HCT116 (cell line): ENCODE measurements at regions not wholly inside any gene's neighbourhood (a gene's known extent, or its start where the extent isn't known, plus 50 kb on each side); places are given as distances from the start of the nearest gene placed in this dataset.

Source experiments
- ATAC-seq: fragments of 200-7000 bp; cut with Tn5 transposase; 2 replicates; pipeline ENCODE4 v1.9.1; 2020; ENCODE audit warnings: mild to moderate bottlenecking, moderate library complexity
- BruUV-seq: library from RNA; stranded (reverse); fragments of 400-500 nt; replicated peaks from 2 replicates; lab custom pipeline; 2021; lab: Mats Ljungman, UMichigan
- CTCF ChIA-PET: fragments of 300-600 bp; sonication (Branson Sonifier 250); formaldehyde crosslinking; loops from one replicate; lab custom pipeline; 2021; ENCODE audit warnings: antibody characterized with exemption; lab: Charles Lee
- POLR2A ChIA-PET: fragments of 300-600, 350-600 bp; sonication (Branson Sonifier 250); formaldehyde crosslinking; loops from one replicate; lab custom pipeline; 2021; ENCODE audit warnings: antibody characterized with exemption; lab: Charles Lee
- RAD21 ChIA-PET, 2 experiments: fragments of 300-600 bp; sonication (Branson Sonifier 250); formaldehyde crosslinking; loops; one replicate each; lab custom pipeline; 2023; ENCODE audit warnings: low total read pairs in 2 of 2; ENCODE audit not compliant: uncharacterized antibody in 2 of 2, unreplicated experiment in 2 of 2, low non-redundant PET in 1 of 2; lab: Charles Lee
- DNase-seq: peaks from one replicate; pipeline ENCODE4 v3.0.0-alpha.2; 2010; ENCODE audit warnings: low read depth, low spot score
- H2AFZ ChIP-seq: fragments of 200-600 bp; shearing (Covaris generic), sonication (generic); 2 replicates; pipeline ENCODE4 v1.6.1; 2017; ENCODE audit warnings: low read depth, mixed run types, mixed read lengths, antibody characterized with exemption, low read length; ENCODE audit not compliant: poor library complexity, severe bottlenecking
- H3K27ac ChIP-seq: 2 replicates; pipeline ENCODE4 v1.5.1; 2012; ENCODE audit warnings: low read depth, low read length
- H3K27me3 ChIP-seq: fragments of 200-600 bp; sonication (generic); 2 replicates; pipeline ENCODE4 v1.6.1; 2016; ENCODE audit warnings: mixed run types, low read length, mixed read lengths; ENCODE audit not compliant: insufficient read depth
- H3K36me3 ChIP-seq, 2 experiments: fragments of 200-500 bp in 1 of 2; fragments of 200-600 bp in 1 of 2; sonication (Bioruptor generic) in 1 of 2; sonication (generic) in 1 of 2; 2 replicates each; pipeline versions ENCODE4 v1.5.1 to v1.6.1; 2014 to 2016; ENCODE audit warnings: low read length in 2 of 2, inconsistent platforms in 1 of 2, mixed read lengths in 1 of 2, mixed run types in 1 of 2; ENCODE audit not compliant: insufficient read depth in 2 of 2, control insufficient read depth in 1 of 2
- H3K4me1 ChIP-seq, 2 experiments: fragments of 200-600 bp in 1 of 2; sonication (generic) in 1 of 2; 2 replicates each; pipeline versions ENCODE4 v1.5.1 to v1.6.1; 2012 to 2017; ENCODE audit warnings: low read length in 2 of 2, inconsistent platforms in 1 of 2, mild to moderate bottlenecking in 1 of 2, mixed read lengths in 1 of 2, mixed run types in 1 of 2, moderate library complexity in 1 of 2; ENCODE audit not compliant: insufficient read depth in 2 of 2, control insufficient read depth in 1 of 2
- H3K4me2 ChIP-seq: fragments of 200-600 bp; sonication (generic); 2 replicates; pipeline ENCODE4 v1.6.1; 2017; ENCODE audit warnings: mixed run types, low read length, mixed read lengths
- H3K4me3 ChIP-seq, 2 experiments: fragments of 200-600 bp in 1 of 2; sonication (generic) in 1 of 2; replicated peaks in 1 of 2; 2 replicates each; pipeline ENCODE4 v1.5.1; 2011 to 2016; ENCODE audit warnings: low read length in 2 of 2, control low read depth in 1 of 2, low read depth in 1 of 2, mild to moderate bottlenecking in 1 of 2, mixed read lengths in 1 of 2, mixed run types in 1 of 2
- H3K79me2 ChIP-seq: fragments of 200-600 bp; sonication (generic); 2 replicates; pipeline ENCODE4 v1.6.1; 2017; ENCODE audit warnings: mild to moderate bottlenecking, mixed run types, low read length, moderate library complexity, mixed read lengths; ENCODE audit not compliant: insufficient read depth
- H3K9ac ChIP-seq: fragments of 200-600 bp; sonication (generic); 2 replicates; pipeline ENCODE4 v1.6.1; 2016; ENCODE audit warnings: low read length, mixed read lengths
- H3K9me2 ChIP-seq: fragments of 200-600 bp; sonication (generic), shearing (Covaris generic); 2 replicates; pipeline ENCODE4 v1.6.1; 2017; ENCODE audit warnings: mixed run types, mild to moderate bottlenecking, moderate library complexity; ENCODE audit not compliant: insufficient read depth
- H3K9me3 ChIP-seq, 2 experiments: fragments of 200-500 bp in 1 of 2; fragments of 200-600 bp in 1 of 2; sonication (Bioruptor generic) in 1 of 2; sonication (generic) in 1 of 2; 2 replicates each; pipeline ENCODE4 v1.6.1; 2014 to 2017; ENCODE audit warnings: low read length in 2 of 2, mixed read lengths in 2 of 2, inconsistent platforms in 1 of 2, low read depth in 1 of 2, mild to moderate bottlenecking in 1 of 2, mixed run types in 1 of 2, moderate library complexity in 1 of 2; ENCODE audit not compliant: control insufficient read depth in 1 of 2, insufficient read depth in 1 of 2
- H4K20me1 ChIP-seq: fragments of 200-600 bp; sonication (generic), shearing (Covaris generic); 2 replicates; pipeline ENCODE4 v1.6.1; 2017; ENCODE audit warnings: mixed run types, mild to moderate bottlenecking, moderate library complexity; ENCODE audit not compliant: insufficient read depth
- CEBPB ChIP-seq: IDR thresholded peaks from 2 replicates; pipeline ENCODE4 v1.6.1; 2012; ENCODE audit warnings: low read depth
- EGR1 ChIP-seq: IDR thresholded peaks from 2 replicates; pipeline ENCODE4 v1.6.1; 2012; ENCODE audit warnings: low read depth
- ELF1 ChIP-seq: IDR thresholded peaks from 2 replicates; pipeline ENCODE4 v1.6.1; 2012; ENCODE audit warnings: low read depth, borderline replicate concordance
- FOSL1 ChIP-seq: IDR thresholded peaks from 2 replicates; pipeline ENCODE4 v1.6.1; 2012; ENCODE audit warnings: low read depth
- SIN3A ChIP-seq: IDR thresholded peaks from 2 replicates; pipeline ENCODE4 v1.6.1; 2012; ENCODE audit warnings: low read depth
- SP1 ChIP-seq: IDR thresholded peaks from 2 replicates; pipeline ENCODE4 v1.6.1; 2012; ENCODE audit warnings: low read depth
- YY1 ChIP-seq: IDR thresholded peaks from 2 replicates; pipeline ENCODE4 v1.6.1; 2011; ENCODE audit warnings: low read length, low read depth, moderate library complexity, mild to moderate bottlenecking; ENCODE audit not compliant: insufficient replicate concordance; ENCODE audit errors: extremely low read depth
- ZNF274 ChIP-seq: fragments of 200-500 bp; sonication (Bioruptor generic); IDR thresholded peaks from 2 replicates; pipeline ENCODE4 v1.6.1; 2014; ENCODE audit warnings: mild to moderate bottlenecking, low read depth, low read length, inconsistent platforms
- intact Hi-C: fragments of 100-400 bp; cut with micrococcal nuclease; formaldehyde crosslinking; loops from 2 replicates; pipeline ENCODE4 v1.10.0; 2022
- TF ChIP-seq, protein P1 (sequence below), 3 experiments: fragments of 200-600 bp in 1 of 3; sonication (generic) in 1 of 3; IDR thresholded peaks in 2 of 3; conservative IDR thresholded peaks in 1 of 3; 2 replicates each; pipeline ENCODE4 v1.5.1; 2012 to 2017; ENCODE audit warnings: low read depth in 2 of 3, low read length in 2 of 3, antibody characterized with exemption in 1 of 3, borderline replicate concordance in 1 of 3, control low read depth in 1 of 3, mild to moderate bottlenecking in 1 of 3, mixed read lengths in 1 of 3, mixed run types in 1 of 3, moderate library complexity in 1 of 3; ENCODE audit not compliant: insufficient read depth in 1 of 3
- TF ChIP-seq, protein P2 (sequence below): IDR thresholded peaks from 2 replicates; pipeline ENCODE4 v1.6.1; 2011; ENCODE audit warnings: mild to moderate bottlenecking, low read length, moderate library complexity; ENCODE audit not compliant: insufficient replicate concordance; ENCODE audit errors: extremely low read depth
- TF ChIP-seq, protein P3 (sequence below): IDR thresholded peaks from 2 replicates; pipeline ENCODE4 v1.6.1; 2012

DNA sequence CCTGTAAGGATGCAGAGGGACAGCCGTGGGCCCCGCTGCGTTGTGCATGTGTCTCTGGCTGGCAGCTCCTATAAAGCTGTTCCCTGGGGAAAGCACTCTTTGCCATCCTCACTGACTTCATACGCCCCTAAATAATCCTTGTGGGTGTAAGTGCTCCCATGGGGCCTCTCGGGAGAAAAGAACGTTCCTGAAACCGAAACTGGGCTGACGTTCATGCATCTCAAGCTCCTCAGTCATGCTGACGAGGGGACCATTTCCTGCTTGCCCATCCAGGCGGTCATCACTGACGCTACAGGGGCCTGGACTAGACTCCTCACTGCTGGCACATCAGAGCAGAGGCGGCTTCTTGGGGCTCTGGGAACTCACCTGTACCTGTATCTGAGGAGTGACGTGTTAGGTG is 73.1 kb upstream of the USP24 start:
- ChIA-PET POLR2A (no interaction called here), CTCF (interaction anchor here (1.3 to 1.8 kb wide), 2 partner anchors 50 to 1296 kb away, joined by 3 to 8 read pairs; no protein-coding TSS in a partner anchor)
- no peak overlapping the region for H3K27ac ChIP-seq

GRCh38 chr1:55287723-55288122 is 72.6 kb upstream of the USP24 start:
- TF ChIP-seq SIN3A (no peak), SP1 (no peak), ZNF274 (no peak), YY1 (no peak), ELF1 (no peak)
- TF ChIP-seq, protein P1, sequence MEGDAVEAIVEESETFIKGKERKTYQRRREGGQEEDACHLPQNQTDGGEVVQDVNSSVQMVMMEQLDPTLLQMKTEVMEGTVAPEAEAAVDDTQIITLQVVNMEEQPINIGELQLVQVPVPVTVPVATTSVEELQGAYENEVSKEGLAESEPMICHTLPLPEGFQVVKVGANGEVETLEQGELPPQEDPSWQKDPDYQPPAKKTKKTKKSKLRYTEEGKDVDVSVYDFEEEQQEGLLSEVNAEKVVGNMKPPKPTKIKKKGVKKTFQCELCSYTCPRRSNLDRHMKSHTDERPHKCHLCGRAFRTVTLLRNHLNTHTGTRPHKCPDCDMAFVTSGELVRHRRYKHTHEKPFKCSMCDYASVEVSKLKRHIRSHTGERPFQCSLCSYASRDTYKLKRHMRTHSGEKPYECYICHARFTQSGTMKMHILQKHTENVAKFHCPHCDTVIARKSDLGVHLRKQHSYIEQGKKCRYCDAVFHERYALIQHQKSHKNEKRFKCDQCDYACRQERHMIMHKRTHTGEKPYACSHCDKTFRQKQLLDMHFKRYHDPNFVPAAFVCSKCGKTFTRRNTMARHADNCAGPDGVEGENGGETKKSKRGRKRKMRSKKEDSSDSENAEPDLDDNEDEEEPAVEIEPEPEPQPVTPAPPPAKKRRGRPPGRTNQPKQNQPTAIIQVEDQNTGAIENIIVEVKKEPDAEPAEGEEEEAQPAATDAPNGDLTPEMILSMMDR (IDR thresholded peaks at IDR 0.05 in 2 of 3, conservative IDR thresholded peaks at IDR 0.05 in 1 of 3; ENCODE audit: borderline replicate concordance in 1 of 3, insufficient read depth in 1 of 3, low read depth in 2 of 3, low read length in 2 of 3): no peak
- TF ChIP-seq, protein P2, sequence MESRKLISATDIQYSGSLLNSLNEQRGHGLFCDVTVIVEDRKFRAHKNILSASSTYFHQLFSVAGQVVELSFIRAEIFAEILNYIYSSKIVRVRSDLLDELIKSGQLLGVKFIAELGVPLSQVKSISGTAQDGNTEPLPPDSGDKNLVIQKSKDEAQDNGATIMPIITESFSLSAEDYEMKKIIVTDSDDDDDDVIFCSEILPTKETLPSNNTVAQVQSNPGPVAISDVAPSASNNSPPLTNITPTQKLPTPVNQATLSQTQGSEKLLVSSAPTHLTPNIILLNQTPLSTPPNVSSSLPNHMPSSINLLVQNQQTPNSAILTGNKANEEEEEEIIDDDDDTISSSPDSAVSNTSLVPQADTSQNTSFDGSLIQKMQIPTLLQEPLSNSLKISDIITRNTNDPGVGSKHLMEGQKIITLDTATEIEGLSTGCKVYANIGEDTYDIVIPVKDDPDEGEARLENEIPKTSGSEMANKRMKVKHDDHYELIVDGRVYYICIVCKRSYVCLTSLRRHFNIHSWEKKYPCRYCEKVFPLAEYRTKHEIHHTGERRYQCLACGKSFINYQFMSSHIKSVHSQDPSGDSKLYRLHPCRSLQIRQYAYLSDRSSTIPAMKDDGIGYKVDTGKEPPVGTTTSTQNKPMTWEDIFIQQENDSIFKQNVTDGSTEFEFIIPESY: no peak
- TF ChIP-seq, protein P3, sequence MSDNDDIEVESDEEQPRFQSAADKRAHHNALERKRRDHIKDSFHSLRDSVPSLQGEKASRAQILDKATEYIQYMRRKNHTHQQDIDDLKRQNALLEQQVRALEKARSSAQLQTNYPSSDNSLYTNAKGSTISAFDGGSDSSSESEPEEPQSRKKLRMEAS: no peak
- Histone ChIP-seq H3K79me2 (no peaks in the 10 kb centered on the region), H3K27me3 (no peaks in the 10 kb centered on the region), H3K9me3 (no peaks in the 10 kb centered on the region), H3K36me3 (no peaks in the 10 kb centered on the region), H4K20me1 (no peaks in the 10 kb centered on the region), H3K9me2 (no peaks in the 10 kb centered on the region), H3K27ac (no peak overlapping the region), H3K9ac (no peak overlapping the region), H3K4me2 (no peak overlapping the region), H2AFZ (no peak overlapping the region), H3K4me3 (no peak overlapping the region), H3K4me1 (peaks cover 0 to 14% of the 10 kb centered on the region in 2 experiments; a peak in 1 of 4 replicates)
- no peak for DNase-seq
- ATAC-seq: no peak
- CTCF ChIA-PET: interaction anchor here (1.8 kb wide), 1 partner anchor 1297 kb away, joined by 8 read pairs; no protein-coding TSS in a partner anchor
- BruUV-seq: no TSS peak
- POLR2A ChIA-PET: no interaction called here
- RAD21 ChIA-PET: no interaction called here
- intact Hi-C loops: loop anchor here (5.0 to 10.0 kb wide), 3 partner anchors 50 to 1677 kb away; partner anchors contain the start of gene C8B

More for the DNA sequence above, 73.1 kb upstream of the USP24 start:
- no peak for DNase-seq
- Histone ChIP-seq H3K79me2 (no peaks in the 10 kb centered on the region), H3K27me3 (no peaks in the 10 kb centered on the region), H3K36me3 (no peaks in the 10 kb centered on the region), H3K4me3 (no peak overlapping the region), H3K9me2 (no peaks in the 10 kb centered on the region), H3K9me3 (no peaks in the 10 kb centered on the region), H3K4me2 (no peak overlapping the region), H2AFZ (no peak overlapping the region), H4K20me1 (no peaks in the 10 kb centered on the region), H3K4me1 (peaks cover 0 to 14% of the 10 kb centered on the region in 2 experiments; a peak in 1 of 4 replicates), H3K9ac (no peak overlapping the region)
- intact Hi-C loops: loop anchor here (5.0 to 10.0 kb wide), 3 partner anchors 49 to 1677 kb away; partner anchors contain the start of gene C8B
- TF ChIP-seq SP1: no peak
- no peak for TF ChIP-seq FOSL1
- no peak for TF ChIP-seq EGR1
- TF ChIP-seq CEBPB: no peak
- ATAC-seq: no peak
- no TSS peak for BruUV-seq
- RAD21 ChIA-PET: no interaction called here
